ENCODE measurements at regions not wholly inside any gene's neighbourhood (a gene's known extent, or its start where the extent isn't known, plus 50 kb on each side); places are given as distances from the start of the nearest gene placed in this dataset.

GRCh38 chr20:57960803-57961575 is 251.2 kb upstream of the PMEPA1 start:
- DNase-seq = no peak

DNA sequence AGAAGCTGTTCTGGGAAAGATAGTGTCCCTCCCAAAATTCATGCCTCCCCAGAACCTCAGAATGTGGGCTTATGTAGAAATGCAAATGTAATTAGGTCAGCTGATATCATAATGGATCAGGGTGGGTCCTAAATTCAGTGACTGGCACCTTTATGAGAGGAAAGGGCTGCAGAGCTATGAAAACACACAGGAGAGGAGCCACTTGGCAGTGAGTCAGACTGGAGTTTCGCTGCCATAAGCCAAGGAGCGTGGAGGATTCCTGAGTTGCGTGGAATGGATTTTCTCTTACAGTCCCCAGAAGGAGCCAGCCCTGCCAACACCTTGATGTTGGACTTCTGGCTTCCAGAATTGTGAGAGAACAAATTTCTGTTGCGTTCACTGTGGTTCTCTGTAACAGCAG is 249.8 kb upstream of the PMEPA1 start:
- no peak for DNase-seq

- DNase-seq = no peak
Measured at GRCh38 chr20:57959018-57959417, 249.2 kb upstream of the PMEPA1 start.

DNA sequence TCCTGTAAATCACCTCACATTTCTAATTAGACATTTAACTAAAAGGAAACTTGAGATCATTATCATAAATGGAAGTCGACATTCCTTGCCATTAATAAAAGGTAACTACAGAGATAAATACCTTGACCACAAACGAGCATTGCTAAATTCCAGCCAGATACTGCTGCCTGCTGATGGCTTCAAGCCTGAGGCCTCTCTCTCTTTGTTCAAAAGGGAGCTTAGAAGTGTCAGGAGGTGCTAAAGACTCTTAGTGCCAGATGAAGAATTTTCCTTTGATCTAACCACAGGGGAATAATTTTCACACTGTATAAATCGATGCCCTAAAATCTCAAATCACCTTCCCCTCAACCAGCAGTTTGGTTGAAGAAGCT is 248.2 kb upstream of the PMEPA1 start:
- DNase-seq = no peak

DNA sequence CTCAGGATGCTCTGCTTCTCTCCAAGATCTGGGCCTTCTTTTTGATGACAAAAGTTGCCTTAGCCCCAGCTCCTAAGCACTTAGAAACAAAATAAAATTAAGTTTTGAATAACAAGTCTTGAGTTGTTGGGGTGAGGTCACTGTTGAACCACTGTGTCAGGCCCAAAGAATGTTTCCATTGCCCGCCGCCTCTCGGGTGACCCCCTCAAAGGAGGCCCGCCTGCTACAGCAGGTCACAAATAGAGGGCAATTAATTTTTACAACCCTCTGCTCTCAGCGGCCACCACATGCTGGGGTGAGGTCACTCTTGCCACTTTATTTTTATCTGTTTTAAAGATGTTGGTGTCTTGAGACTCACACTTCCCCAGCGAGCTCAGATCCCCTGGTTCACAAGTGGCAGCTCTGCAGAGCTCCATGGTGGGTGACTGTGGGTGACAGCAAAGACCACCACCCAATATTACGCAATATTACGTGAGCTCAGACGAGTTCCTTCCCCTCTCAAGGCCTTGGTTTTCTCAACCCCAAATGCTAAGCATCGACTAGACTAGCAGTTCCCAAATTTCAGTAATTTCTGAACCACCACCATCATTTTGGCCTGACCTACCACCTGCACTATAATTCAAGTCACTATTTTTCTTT is 247.7 kb upstream of the PMEPA1 start:
- DNase-seq = no peak

DNA sequence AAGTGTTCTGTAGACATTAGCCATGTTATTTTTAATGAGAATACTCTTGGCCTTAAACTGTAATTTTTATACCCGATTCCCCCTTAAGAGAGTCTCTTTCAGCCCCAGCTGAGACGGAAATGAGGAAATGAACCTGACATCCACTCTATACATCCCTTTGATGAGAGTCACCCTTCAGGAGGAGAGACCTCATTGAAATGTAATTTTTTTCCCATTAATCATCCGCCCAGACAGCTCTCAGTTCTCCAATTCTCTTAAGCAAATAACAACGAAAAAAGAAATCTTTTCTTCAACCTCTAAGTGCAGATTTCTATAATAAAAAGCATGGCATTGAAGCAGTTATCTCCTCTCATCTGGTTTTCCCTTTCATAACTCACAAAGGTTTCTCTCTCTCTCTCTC is 243.8 kb upstream of the PMEPA1 start:
- DNase-seq = no peak

- no peak for DNase-seq
Measured at GRCh38 chr20:57952136-57952535, 242.3 kb upstream of the PMEPA1 start.

DNA sequence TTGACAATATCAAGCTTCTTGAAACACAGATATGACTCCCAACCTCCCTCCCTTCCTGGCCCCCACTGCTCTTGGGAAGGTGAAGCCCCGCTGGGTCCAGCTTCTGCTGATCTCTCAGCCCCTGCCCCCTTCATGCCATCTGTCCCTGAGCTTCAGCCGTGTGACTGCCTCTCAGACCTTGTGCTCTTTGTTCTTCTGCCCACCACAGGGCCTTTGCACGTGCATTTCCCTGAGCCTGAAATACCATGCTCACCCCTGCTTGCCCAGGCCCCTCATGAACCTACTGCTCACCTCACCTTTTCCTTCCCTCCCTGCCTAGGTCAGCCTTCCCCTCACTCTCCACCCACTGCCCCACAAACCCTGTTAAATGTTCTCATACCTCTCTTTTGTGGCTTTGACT is 241.7 kb upstream of the PMEPA1 start:
- no peak for DNase-seq

- DNase-seq = no peak
Measured at GRCh38 chr20:57950764-57951485, 241.1 kb upstream of the PMEPA1 start.

GRCh38 chr20:57948180-57948955 is 238.6 kb upstream of the PMEPA1 start:
- no peak for DNase-seq

DNA sequence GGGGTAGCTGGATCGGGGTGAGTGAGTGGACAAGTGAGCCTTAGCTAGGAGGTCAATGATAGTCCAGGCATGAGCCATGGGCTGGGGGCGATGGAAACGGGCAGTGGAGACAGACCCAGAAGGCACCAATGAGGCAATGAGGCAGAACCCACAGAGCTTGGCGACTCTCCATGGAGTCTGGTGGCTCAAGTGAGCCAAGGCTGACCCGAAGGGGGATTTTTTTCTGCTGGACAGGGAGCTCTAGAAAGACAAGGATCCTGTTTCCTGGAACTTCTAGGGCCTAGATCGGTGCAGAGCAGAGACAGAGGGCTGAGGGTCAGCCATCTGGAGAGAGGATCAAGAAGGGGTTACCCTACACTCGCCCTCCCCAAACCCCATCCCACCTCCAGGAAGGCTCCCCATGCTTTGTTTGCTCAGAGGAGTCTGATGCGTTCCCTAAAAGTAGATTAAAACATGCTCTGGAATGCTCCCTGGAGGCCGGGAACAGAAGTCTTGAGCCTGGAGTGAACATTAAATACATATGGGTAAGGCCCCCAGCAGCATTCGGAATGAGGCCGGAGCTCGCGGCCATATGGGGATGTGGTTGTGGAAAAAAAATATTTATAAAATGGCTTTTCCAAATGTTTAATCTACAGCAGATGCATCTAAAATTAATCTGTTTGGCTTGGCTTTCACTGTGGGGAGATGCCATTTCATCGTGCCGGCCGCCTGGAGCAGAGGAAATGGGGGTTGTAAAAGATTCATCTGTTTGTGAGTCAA is 237.8 kb upstream of the PMEPA1 start:
- DNase-seq = no peak

DNA sequence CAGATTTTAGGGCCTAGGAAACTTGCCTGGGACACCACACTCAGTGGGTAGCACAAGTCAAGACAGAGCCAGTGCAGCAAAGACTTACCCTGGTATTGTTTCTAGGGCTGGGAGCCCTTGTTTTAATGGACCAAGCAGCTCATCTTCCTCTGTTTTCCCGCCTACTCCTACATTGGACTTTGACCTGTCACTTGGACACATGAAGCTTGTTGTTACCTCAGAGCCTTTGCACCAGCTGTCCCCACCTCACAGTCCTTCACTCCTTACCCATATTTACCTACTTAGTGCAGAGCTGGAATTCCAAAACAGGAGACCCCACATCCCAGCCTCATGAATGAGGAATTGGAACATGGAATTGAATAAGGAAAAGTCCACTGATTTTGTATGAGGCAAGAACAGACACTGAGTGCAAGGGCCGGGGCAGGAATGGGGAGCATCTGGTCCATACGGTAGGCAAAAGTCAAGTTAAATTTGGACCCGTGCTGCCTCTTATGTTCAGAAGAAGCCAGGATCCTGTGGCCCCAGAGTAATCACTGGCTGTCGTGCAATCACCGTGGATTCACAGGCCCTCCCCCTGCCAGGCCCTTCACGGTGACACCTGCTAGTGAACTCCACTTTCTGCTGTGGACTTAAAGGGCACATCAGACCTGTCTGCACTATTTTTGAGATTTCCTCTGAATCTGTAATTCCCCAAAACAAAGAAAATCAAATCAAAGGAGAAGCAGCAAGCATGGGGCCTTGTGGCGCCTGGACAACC is 236.9 kb upstream of the PMEPA1 start:
- DNase-seq = no peak

- no peak for DNase-seq
Measured at GRCh38 chr20:57944988-57945387, 235.2 kb upstream of the PMEPA1 start.

DNA sequence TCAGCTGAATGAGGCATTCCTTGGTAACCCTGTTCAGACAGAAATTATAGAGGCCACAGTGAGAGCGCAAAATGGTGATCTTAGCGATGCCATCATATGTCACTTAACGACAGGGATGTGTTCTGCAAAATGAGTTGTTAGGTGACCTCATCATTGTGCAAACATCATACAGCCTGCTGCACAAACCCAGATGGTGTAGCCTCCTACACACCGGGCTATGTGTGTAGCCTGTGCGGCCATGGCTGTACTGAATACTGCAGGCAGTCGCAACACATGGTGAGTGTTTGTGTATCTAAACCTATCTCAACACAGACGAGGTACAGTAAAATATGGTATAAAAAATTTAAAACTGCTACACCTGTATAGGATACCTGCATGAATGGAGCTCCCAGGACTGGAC is 234.1 kb upstream of the PMEPA1 start:
- DNase-seq = no peak

DNA sequence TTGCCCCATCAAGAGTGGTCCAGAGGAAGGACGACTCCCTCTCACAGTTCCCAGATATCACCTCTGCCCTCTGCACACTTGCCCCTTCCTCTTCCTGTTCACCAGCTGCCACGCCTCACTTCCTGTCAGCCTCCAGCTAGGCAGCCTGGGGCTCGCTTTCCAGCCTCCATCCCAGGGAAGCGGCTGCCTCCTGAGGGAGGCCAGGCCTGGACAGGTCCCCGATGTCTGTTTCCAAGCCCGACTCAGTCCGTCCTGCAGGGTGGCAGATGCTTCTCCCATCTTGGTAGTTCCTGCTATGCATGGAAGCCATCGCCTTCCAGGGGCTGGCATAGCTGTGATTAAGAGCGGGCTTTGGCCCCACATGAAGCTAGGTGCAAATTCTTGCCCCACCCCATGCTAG is 233.5 kb upstream of the PMEPA1 start:
- DNase-seq = no peak

DNA sequence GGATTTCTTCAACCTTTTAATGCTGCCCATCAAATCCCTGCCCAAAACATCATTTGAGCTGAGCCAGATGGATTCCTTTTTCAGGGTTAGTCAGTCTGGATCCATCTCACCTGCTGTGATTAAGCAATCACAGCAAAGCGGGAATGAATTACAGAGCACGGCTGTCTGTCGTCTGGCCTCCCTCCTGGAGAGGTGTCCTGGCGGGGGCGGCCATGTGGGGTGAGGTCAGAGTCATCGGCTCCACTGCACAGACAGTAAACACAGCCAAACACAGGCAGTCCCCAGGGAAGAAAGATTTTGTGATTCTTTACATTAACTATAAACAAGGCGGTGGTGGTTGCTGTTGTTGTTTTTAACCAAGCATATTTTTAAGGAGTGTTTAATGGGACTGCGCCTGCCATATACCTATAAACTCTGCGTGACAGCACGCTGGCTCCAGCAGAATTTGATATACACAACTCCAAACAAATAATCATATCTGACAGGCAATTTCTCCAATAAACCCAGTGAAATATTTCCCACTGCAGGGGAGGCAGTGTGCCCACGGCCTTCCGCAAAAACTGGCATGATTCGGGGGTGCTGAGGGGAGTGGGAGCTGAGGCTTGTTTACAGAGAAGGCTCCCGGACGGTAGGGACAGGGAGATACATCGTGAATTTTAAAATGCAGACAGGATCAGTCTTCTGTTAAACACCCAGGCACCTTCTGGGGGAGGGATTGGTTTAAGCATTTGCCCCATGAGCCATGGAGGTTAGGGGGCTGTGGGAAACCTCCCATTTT is 232.0 kb upstream of the PMEPA1 start:
- DNase-seq = no peak

DNA sequence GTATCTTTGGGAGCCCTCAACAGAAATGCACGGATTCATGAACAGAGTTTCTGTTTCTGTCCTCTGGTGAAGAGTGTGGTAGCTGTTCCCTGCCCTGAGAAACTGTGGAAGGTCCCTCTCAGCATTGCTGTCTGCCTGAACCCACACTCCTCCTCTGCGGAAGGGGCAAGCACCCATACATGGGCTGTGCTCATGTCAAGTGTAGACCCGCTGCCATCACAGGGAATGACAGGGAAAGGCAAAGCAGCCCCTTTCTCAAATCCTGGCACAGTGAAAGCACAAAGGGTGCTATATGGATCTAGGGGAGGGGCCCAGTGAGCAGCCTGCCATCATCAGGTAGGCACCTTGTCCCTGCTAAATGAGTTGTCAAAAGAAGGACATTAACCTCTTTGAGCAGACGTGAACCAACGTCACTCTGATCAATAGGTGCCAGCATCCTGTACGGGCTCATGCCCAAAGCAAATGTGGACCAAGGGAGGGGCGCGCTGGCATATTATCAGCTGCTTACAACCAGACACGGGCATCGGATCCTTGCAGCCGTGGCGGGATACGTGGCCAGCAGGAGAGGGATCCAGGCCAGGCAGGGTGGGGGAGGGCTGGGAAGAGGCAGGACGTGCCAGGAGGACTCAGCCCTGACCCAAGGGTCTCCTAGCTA is 231.2 kb upstream of the PMEPA1 start:
- DNase-seq = no peak

DNA sequence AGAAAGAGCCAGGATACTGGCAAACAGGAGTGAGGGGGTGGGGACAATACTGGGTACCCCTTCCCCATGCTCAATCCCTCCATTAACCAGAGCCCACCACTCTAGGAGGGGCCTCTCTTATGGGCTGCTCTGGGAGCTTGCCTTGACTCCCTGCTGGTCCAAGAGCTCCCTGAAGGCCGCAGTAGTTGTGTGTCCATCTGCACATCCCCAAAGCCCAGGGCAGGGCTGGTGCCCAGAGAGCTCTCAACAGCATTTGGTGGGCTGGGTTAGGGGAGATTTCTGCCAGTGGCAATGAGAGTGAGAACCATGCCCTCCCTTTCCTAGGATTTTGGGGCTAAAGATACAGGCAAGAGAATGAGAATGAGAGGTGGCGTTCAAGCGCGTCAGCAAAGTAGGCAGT is 230.6 kb upstream of the PMEPA1 start:
- no peak for DNase-seq

DNA sequence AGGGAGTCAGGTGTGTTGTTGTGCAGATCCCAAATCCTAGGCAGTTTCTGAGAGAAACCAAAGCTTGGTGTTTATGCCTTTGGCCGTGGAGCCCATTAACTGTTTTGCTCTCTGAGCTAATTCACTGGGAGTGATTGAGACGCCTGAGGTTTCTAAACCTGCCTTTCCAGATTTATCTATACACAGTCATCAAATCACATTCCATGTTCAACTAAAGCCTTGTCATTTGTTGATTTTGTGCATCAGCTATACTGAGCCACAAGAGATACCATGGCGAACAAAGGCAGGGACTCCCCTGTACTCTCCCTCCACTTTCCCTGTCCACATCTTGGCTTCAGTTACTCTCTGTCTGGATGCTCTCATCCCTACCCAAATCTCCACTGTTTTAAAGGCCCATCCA is 229.7 kb upstream of the PMEPA1 start:
- DNase-seq = no peak

Measured in stimulated activated CD4-positive, alpha-beta T cell treated with anti-CD3 and anti-CD28 coated beads, Interleukin-1b, Interleukin-23, amount 100 ng/mL, for 48 hours (primary cell).